ENCODE measurements at regions not wholly inside any gene's neighbourhood (a gene's known extent, or its start where the extent isn't known, plus 50 kb on each side); places are given as distances from the start of the nearest gene placed in this dataset.
A peak's percentile ranks its signal among the peaks of the same experiment; 100 is the strongest.

DNA sequence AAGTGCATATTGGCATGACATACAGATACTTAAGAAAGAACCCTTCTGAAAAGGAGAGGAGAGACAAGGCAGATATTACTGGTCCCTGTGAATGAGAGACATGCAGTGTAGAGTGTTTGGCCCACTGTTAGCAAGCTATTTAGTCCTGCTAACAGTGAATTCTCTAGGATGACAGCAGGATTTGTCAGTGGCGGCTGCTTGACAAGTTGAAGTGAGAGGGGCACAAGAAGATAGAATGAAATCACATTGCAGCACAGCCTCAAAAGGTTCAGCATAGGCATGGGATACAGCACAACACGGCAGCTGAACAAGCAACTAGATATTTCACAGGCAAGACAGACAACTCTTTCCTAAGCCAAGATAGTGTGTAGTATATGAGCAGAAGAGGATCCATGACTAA lies 407.9 kb downstream of the PLA2G4A start:
- Histone ChIP-seq H3K79me2 (ENCODE audit: low read length) (no peaks in the 10 kb centered on the region), H3K4me3 (ENCODE audit: low read length) (no peak overlapping the region), H3K4me1 (ENCODE audit: low read length) (no peaks in the 10 kb centered on the region), H4K20me1 (ENCODE audit: insufficient read depth, low read length) (no peaks in the 10 kb centered on the region), H3F3A (ENCODE audit: insufficient read depth, low read length) (no peaks in the 10 kb centered on the region), H3K9me3 (replicated peaks; ENCODE audit: insufficient read depth, low read length) (no peaks in the 10 kb centered on the region), H3K9ac (ENCODE audit: low read length) (no peak overlapping the region), H3K27me3 (replicated peaks; ENCODE audit: insufficient read depth, low read length) (no peaks in the 10 kb centered on the region), H3K27ac (ENCODE audit: low read length) (no peak overlapping the region; the same call in 1 of the 2 replicates), H3K36me3 (replicated peaks; ENCODE audit: insufficient read depth, low read length) (no peaks in the 10 kb centered on the region), H3K9me2 (replicated peaks; ENCODE audit: insufficient read depth, low read length) (no peaks in the 10 kb centered on the region), H2AFZ (ENCODE audit: low read length) (no peak overlapping the region), H3K4me2 (ENCODE audit: low read depth, low read length) (no peak overlapping the region)
- TF ChIP-seq EZH2 (optimal IDR thresholded peaks at IDR 0.05; ENCODE audit: low read depth, low read length), result no peak
- TF ChIP-seq EZH2phosphoT487 (IDR thresholded peaks at IDR 0.05; ENCODE audit: low read length), result no peak
- TF ChIP-seq, protein P1, sequence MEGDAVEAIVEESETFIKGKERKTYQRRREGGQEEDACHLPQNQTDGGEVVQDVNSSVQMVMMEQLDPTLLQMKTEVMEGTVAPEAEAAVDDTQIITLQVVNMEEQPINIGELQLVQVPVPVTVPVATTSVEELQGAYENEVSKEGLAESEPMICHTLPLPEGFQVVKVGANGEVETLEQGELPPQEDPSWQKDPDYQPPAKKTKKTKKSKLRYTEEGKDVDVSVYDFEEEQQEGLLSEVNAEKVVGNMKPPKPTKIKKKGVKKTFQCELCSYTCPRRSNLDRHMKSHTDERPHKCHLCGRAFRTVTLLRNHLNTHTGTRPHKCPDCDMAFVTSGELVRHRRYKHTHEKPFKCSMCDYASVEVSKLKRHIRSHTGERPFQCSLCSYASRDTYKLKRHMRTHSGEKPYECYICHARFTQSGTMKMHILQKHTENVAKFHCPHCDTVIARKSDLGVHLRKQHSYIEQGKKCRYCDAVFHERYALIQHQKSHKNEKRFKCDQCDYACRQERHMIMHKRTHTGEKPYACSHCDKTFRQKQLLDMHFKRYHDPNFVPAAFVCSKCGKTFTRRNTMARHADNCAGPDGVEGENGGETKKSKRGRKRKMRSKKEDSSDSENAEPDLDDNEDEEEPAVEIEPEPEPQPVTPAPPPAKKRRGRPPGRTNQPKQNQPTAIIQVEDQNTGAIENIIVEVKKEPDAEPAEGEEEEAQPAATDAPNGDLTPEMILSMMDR (IDR thresholded peaks at IDR 0.05; ENCODE audit: low read length), result no peak
- DNase-seq, result no peak

DNA sequence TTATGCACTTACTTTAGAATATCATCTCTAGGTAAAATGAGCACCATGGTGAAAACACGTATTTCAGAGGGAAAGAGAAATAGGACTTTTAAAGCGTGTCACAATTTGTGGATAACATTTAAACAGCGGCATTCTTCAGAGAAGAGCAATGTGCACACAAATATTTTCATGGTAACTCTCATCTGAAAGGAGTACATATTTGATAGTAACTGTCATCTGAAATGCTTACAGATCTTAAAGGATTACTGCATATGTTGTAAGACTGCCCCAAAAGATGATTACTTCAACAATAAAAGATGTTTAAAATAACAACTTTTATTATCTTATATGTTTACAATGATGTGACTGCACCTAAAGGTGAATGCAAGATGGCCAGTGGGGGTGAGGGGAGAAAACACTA lies 408.8 kb downstream of the PLA2G4A start:
- Histone ChIP-seq H3F3A (ENCODE audit: insufficient read depth, low read length) (no peaks in the 10 kb centered on the region), H3K4me2 (ENCODE audit: low read depth, low read length) (no peak overlapping the region), H3K4me3 (ENCODE audit: low read length) (no peak overlapping the region), H3K36me3 (replicated peaks; ENCODE audit: insufficient read depth, low read length) (no peaks in the 10 kb centered on the region), H3K4me1 (ENCODE audit: low read length) (no peaks in the 10 kb centered on the region), H3K27ac (ENCODE audit: low read length) (no peak overlapping the region), H2AFZ (ENCODE audit: low read length) (no peak overlapping the region), H3K9me2 (replicated peaks; ENCODE audit: insufficient read depth, low read length) (no peaks in the 10 kb centered on the region), H4K20me1 (ENCODE audit: insufficient read depth, low read length) (no peaks in the 10 kb centered on the region), H3K9me3 (replicated peaks; ENCODE audit: insufficient read depth, low read length) (no peaks in the 10 kb centered on the region), H3K79me2 (ENCODE audit: low read length) (no peaks in the 10 kb centered on the region), H3K9ac (ENCODE audit: low read length) (no peak overlapping the region), H3K27me3 (replicated peaks; ENCODE audit: insufficient read depth, low read length) (no peaks in the 10 kb centered on the region)
- DNase-seq, result no peak
- TF ChIP-seq EZH2phosphoT487 (IDR thresholded peaks at IDR 0.05; ENCODE audit: low read length), result no peak

DNA sequence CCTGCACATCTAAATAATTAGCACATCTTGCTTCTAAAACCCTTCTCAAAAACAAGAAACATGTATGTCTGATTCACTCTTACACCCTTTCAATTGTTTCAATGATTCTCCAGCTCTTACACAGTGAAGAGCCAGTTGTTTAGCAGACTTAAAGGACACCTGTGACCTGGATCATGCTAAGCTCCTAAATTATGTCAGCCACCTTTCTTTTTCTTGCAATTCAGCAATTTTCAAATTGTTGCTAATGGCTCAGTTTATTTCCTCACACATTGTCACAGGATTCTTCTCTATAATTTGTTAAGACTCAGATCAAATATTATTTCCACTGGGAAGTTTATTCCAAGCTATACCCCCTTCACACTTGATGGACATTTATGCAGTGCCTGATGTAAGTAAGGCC lies 413.2 kb downstream of the PLA2G4A start:
- TF ChIP-seq EZH2 (optimal IDR thresholded peaks at IDR 0.05; ENCODE audit: low read depth, low read length), result no peak
- no peak for TF ChIP-seq EZH2phosphoT487 (IDR thresholded peaks at IDR 0.05; ENCODE audit: low read length)
- TF ChIP-seq, protein P1 (IDR thresholded peaks at IDR 0.05; ENCODE audit: low read length), result no peak
- Histone ChIP-seq H3K27me3 (replicated peaks; ENCODE audit: insufficient read depth, low read length) (no peaks in the 10 kb centered on the region), H3K27ac (ENCODE audit: low read length) (no peak overlapping the region), H3K4me2 (ENCODE audit: low read depth, low read length) (no peak overlapping the region), H3K9me2 (replicated peaks; ENCODE audit: insufficient read depth, low read length) (no peaks in the 10 kb centered on the region), H3K4me3 (ENCODE audit: low read length) (no peak overlapping the region), H3K9ac (ENCODE audit: low read length) (no peak overlapping the region), H3K4me1 (ENCODE audit: low read length) (no peaks in the 10 kb centered on the region), H3K79me2 (ENCODE audit: low read length) (no peaks in the 10 kb centered on the region), H3K36me3 (replicated peaks; ENCODE audit: insufficient read depth, low read length) (no peaks in the 10 kb centered on the region), H3K9me3 (replicated peaks; ENCODE audit: insufficient read depth, low read length) (no peaks in the 10 kb centered on the region), H4K20me1 (ENCODE audit: insufficient read depth, low read length) (no peaks in the 10 kb centered on the region), H2AFZ (ENCODE audit: low read length) (no peak overlapping the region), H3F3A (ENCODE audit: insufficient read depth, low read length) (no peaks in the 10 kb centered on the region)
- no peak for DNase-seq

DNA sequence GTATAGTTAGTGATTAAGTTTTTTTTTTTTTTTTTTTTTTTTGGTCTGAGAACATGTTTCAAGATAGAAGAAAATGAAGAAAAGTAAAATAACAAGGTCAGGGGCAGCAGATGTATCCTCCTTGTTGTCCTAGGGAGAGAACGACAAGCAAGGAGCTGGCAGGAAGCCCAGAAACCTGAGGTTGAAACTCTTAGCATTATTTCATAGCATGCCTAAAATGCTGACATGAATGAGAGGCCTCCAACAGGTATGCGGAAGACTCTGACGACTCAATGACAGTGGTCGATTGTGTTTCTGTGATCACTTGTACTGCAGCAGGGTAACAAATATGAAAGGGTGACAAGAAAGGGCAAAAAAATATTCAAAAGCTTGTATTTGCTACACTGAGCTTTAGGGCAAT lies 415.9 kb downstream of the PLA2G4A start:
- Histone ChIP-seq H3K27ac (ENCODE audit: low read length) (no peak overlapping the region; the same call in 1 of the 2 replicates), H3K9ac (ENCODE audit: low read length) (no peak overlapping the region), H3K79me2 (ENCODE audit: low read length) (no peaks in the 10 kb centered on the region), H3F3A (ENCODE audit: insufficient read depth, low read length) (no peaks in the 10 kb centered on the region), H3K27me3 (replicated peaks; ENCODE audit: insufficient read depth, low read length) (no peaks in the 10 kb centered on the region), H3K36me3 (replicated peaks; ENCODE audit: insufficient read depth, low read length) (no peaks in the 10 kb centered on the region), H4K20me1 (ENCODE audit: insufficient read depth, low read length) (no peaks in the 10 kb centered on the region), H3K4me2 (ENCODE audit: low read depth, low read length) (no peak overlapping the region), H3K9me2 (replicated peaks; ENCODE audit: insufficient read depth, low read length) (no peaks in the 10 kb centered on the region), H3K4me3 (ENCODE audit: low read length) (no peak overlapping the region), H3K4me1 (ENCODE audit: low read length) (no peaks in the 10 kb centered on the region), H2AFZ (ENCODE audit: low read length) (no peak overlapping the region), H3K9me3 (replicated peaks; ENCODE audit: insufficient read depth, low read length) (no peaks in the 10 kb centered on the region)
- DNase-seq, result peak; percentile 82
- TF ChIP-seq, protein P1 (IDR thresholded peaks at IDR 0.05; ENCODE audit: low read length), result no peak
- TF ChIP-seq EZH2 (optimal IDR thresholded peaks at IDR 0.05; ENCODE audit: low read depth, low read length), result no peak
- TF ChIP-seq EZH2phosphoT487 (IDR thresholded peaks at IDR 0.05; ENCODE audit: low read length), result no peak

Measured in MM.1S (cell line).